ENCODE measurements at regions not wholly inside any gene's neighbourhood (a gene's known extent, or its start where the extent isn't known, plus 50 kb on each side); places are given as distances from the start of the nearest gene placed in this dataset.
A peak's percentile ranks its signal among the peaks of the same experiment; 100 is the strongest.

DNA sequence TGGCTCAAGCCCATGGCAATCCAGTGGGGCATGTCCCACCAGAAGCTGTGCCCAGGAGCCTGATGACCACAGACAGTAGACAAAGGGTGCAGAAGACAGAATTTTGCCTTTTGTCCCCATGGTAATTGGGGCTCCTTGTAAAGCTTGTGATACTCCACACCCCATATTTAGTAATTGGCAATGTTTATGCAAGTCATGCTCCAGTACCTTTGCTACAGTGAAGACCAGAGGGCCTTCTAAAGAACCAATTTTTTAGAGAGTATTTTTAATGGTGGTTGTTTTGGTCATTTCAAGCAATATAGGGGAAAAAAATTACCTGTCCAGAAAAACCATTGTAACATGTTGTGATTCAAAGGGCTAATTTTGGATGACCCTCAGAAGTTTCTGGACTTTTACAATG is 194.8 kb downstream of the ANAPC1 start:
- Histone ChIP-seq H3K9me3 (peaks cover 0 to 5% (median 0%) of the 10 kb centered on the region in 3 donors), H3K27me3 (no peaks in the 10 kb centered on the region), H3K4me3 (no peak overlapping the region), H3K4me1 (peaks cover 0 to 44% (median 9%) of the 10 kb centered on the region in 3 donors), H3K27ac (no peak overlapping the region), H3K36me3 (no peaks in the 10 kb centered on the region)
- no peak for ATAC-seq
- TF ChIP-seq EP300 (IDR thresholded peaks at IDR 0.05): no peak
- TF ChIP-seq, protein P1, sequence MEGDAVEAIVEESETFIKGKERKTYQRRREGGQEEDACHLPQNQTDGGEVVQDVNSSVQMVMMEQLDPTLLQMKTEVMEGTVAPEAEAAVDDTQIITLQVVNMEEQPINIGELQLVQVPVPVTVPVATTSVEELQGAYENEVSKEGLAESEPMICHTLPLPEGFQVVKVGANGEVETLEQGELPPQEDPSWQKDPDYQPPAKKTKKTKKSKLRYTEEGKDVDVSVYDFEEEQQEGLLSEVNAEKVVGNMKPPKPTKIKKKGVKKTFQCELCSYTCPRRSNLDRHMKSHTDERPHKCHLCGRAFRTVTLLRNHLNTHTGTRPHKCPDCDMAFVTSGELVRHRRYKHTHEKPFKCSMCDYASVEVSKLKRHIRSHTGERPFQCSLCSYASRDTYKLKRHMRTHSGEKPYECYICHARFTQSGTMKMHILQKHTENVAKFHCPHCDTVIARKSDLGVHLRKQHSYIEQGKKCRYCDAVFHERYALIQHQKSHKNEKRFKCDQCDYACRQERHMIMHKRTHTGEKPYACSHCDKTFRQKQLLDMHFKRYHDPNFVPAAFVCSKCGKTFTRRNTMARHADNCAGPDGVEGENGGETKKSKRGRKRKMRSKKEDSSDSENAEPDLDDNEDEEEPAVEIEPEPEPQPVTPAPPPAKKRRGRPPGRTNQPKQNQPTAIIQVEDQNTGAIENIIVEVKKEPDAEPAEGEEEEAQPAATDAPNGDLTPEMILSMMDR (IDR thresholded peaks at IDR 0.05): no peak
- no peak for TF ChIP-seq POLR2AphosphoS5 (IDR thresholded peaks at IDR 0.05)
- no peak for TF ChIP-seq POLR2A (IDR thresholded peaks at IDR 0.05)

- TF ChIP-seq POLR2A (IDR thresholded peaks at IDR 0.05): no peak
- TF ChIP-seq EP300 (IDR thresholded peaks at IDR 0.05): no peak
- TF ChIP-seq, protein P1 (IDR thresholded peaks at IDR 0.05): no peak
- no peak for TF ChIP-seq POLR2AphosphoS5 (IDR thresholded peaks at IDR 0.05)
- Histone ChIP-seq H3K27me3 (no peaks in the 10 kb centered on the region), H3K4me1 (peaks cover 0 to 47% (median 9%) of the 10 kb centered on the region in 3 donors), H3K27ac (no peak overlapping the region), H3K9me3 (peaks cover 0 to 13% (median 0%) of the 10 kb centered on the region in 3 donors), H3K4me3 (no peak overlapping the region), H3K36me3 (no peaks in the 10 kb centered on the region)
- WGBS, 2 donors (ENCODE audit: low coverage in 1 of 2): 21 to 27% methylated on average over 5 of the region's 5 CpGs
- no peak for ATAC-seq
Observed at GRCh38 chr2:111689941-111690340, 194.1 kb downstream of the ANAPC1 start.

DNA sequence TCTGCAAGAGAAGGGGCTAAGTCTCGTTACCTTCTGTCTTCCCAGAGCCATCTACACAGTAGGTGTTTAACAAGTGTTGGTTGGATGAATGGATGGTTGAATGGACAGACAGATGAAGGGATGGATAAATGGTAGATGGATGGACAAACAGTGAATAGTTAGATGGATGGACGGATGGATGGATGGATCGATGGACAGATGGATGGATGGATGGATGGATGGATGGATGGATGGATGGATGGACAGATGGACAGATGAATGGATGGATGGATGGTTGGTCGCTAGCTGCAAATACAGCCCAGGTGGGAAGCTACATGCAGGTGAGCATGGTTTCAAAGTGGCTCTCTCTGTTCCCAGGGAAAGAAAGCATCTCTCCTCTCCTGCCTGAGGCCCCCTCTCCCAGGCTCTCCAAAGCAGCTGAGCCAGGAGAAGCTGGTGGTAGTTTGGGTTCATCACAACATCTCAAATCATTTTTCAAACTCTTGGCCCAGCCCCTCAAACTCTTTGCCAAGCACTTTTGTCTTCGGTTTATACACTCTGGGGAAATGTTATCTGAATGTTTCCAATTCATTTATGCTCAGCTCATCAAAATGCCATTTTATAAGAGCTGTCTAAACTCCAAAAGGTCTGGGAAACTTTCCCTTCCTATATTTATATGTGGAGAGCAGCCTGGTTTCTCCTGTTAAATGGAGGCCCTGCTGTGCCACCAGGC is 192.7 kb downstream of the ANAPC1 start:
- peak overlapping the region in 2 of 4 donors; percentile 49 to 54 for H3K27ac ChIP-seq
- H3K4me3 ChIP-seq: no peak overlapping the region
- no peak for TF ChIP-seq POLR2A (IDR thresholded peaks at IDR 0.05)
- no peak for TF ChIP-seq POLR2AphosphoS5 (IDR thresholded peaks at IDR 0.05)
- no peak for TF ChIP-seq EP300 (IDR thresholded peaks at IDR 0.05)
- TF ChIP-seq, protein P1 (IDR thresholded peaks at IDR 0.05): no peak
- no peaks in the 10 kb centered on the region for H3K36me3 ChIP-seq
- peaks cover 0 to 47% (median 9%) of the 10 kb centered on the region in 3 donors for H3K4me1 ChIP-seq
- no peaks in the 10 kb centered on the region for H3K27me3 ChIP-seq
- 65 to 72% methylated on average over 3 to 5 of the region's 5 CpGs for WGBS, 2 donors (ENCODE audit: low coverage in 1 of 2)
- peaks cover 0 to 16% (median 0%) of the 10 kb centered on the region in 3 donors for H3K9me3 ChIP-seq
- no peak for ATAC-seq

- Histone ChIP-seq H3K27ac (peak overlapping the region in 1 of 4 donors; percentile 49), H3K27me3 (no peaks in the 10 kb centered on the region)
- TF ChIP-seq EP300 (IDR thresholded peaks at IDR 0.05) (no peak), POLR2AphosphoS5 (IDR thresholded peaks at IDR 0.05) (no peak), POLR2A (IDR thresholded peaks at IDR 0.05) (no peak)
- TF ChIP-seq, protein P1 (IDR thresholded peaks at IDR 0.05): no peak
Observed at GRCh38 chr2:111692311-111692710, 191.7 kb downstream of the ANAPC1 start.

GRCh38 chr2:111694700-111695101 is 189.3 kb downstream of the ANAPC1 start:
- peaks cover 0 to 16% (median 0%) of the 10 kb centered on the region in 3 donors for H3K9me3 ChIP-seq
- peak; percentile 62 for ATAC-seq
- no peak overlapping the region for H3K27ac ChIP-seq
- TF ChIP-seq POLR2AphosphoS5 (IDR thresholded peaks at IDR 0.05): peak; percentile 12
- no peak for TF ChIP-seq EP300 (IDR thresholded peaks at IDR 0.05)
- TF ChIP-seq POLR2A (IDR thresholded peaks at IDR 0.05): no peak
- WGBS, 2 donors (ENCODE audit: low coverage in 1 of 2): 0 to 2% methylated on average over 3 of the region's 3 CpGs
- no peak overlapping the region for H3K4me3 ChIP-seq
- peaks cover 0 to 42% (median 9%) of the 10 kb centered on the region in 3 donors for H3K4me1 ChIP-seq
- no peaks in the 10 kb centered on the region for H3K27me3 ChIP-seq
- no peaks in the 10 kb centered on the region for H3K36me3 ChIP-seq

More at GRCh38 chr2:111692311-111692710, 191.7 kb downstream of the ANAPC1 start:
- no peak overlapping the region for H3K4me3 ChIP-seq
- no peaks in the 10 kb centered on the region for H3K36me3 ChIP-seq
- peaks cover 0 to 47% (median 9%) of the 10 kb centered on the region in 3 donors for H3K4me1 ChIP-seq
- WGBS, 2 donors (ENCODE audit: low coverage in 1 of 2): 94 to 100% methylated on average over 1 to 2 of the region's 2 CpGs
- H3K9me3 ChIP-seq: peaks cover 0 to 16% (median 0%) of the 10 kb centered on the region in 3 donors
- ATAC-seq: no peak

Measured in gastroesophageal sphincter (tissue), 4 donors.